Pancreas (tissue), 10 donors: ENCODE measurements at regions not wholly inside any gene's neighbourhood (a gene's known extent, or its start where the extent isn't known, plus 50 kb on each side); places are given as distances from the start of the nearest gene placed in this dataset.

Experiments used
- ATAC-seq, 4 donors: fragments of 200-7000 bp; cut with Tn5 transposase; one replicate each; pipeline versions ENCODE4 v1.8.0 to v1.9.1; 2020; ENCODE audit warnings: mild to moderate bottlenecking in 4 of 4, moderate library complexity in 4 of 4
- DNase-seq, 6 donors: peaks; one replicate each; pipeline ENCODE4 v3.0.0-alpha.2; 2020
- FAIRE-seq: peaks from 2 replicates; lab custom pipeline; 2012; peaks lifted over from hg19 to GRCh38; lab: Jason Lieb, UNC
- H3K27ac ChIP-seq, 4 donors: fragments of 200-600 bp; sonication (generic); 1 replicate in 3 of 4; 2 replicates in 1 of 4; pipeline versions ENCODE4 v1.5.0 to v1.8.0; 2020
- H3K27me3 ChIP-seq, 4 donors: fragments of 200-600 bp; one replicate each; pipeline ENCODE4 v1.8.0; 2021
- H3K36me3 ChIP-seq, 3 donors: fragments of 200-600 bp; sonication (generic) in 1 of 3; one replicate each; pipeline versions ENCODE4 v1.5.0 to v1.8.0; 2020 to 2021
- H3K4me1 ChIP-seq, 3 donors: fragments of 200-600 bp; one replicate each; pipeline ENCODE4 v1.8.0; 2021
- H3K4me3 ChIP-seq, 4 donors: fragments of 200-600 bp; sonication (generic) in 2 of 4; one replicate each; pipeline versions ENCODE4 v1.5.0 to v1.8.0; 2020 to 2021
- H3K9me3 ChIP-seq, 4 donors: fragments of 200-600 bp; one replicate each; pipeline ENCODE4 v1.8.0; 2021
- WGBS, 2 donors: extraction: QIAGEN DNeasy Blood & Tissue Kit; methylation state at CpG; one replicate each; pipeline ENCODE4 v1.1.7; 2013; 5-methylcytosine and 5-hydroxymethylcytosine counted together
- intact Hi-C, 3 donors: fragments of 100-400 bp; cut with DNase I; formaldehyde crosslinking; loops; one replicate each; pipeline versions ENCODE4 v1.11.1 to v1.14.2; 2022
- TF ChIP-seq, protein P1 (sequence below), 4 donors: fragments of 200-600 bp; sonication (generic) in 3 of 4; IDR thresholded peaks; one replicate each; pipeline versions ENCODE4 v1.5.0 to v1.8.0; 2021; ENCODE audit warnings: antibody characterized with exemption in 4 of 4
- donor health status: healthy with polysubstance abuse.
- donor health status: DM: no; HTN: no; CAD: no; lungs with moderate emphysema.
- donor health status: DM: no; HTN: no; CAD: no.
- donor health status: control.
- donor health status: control.
- donor health status: Bipolar disorder and iron deficiency.
- donor health status: DM: yes; HTN: yes; CAD: no.
- donor health status: DM: no; HTN: no; CAD: no.
- donor health status: DM: no; HTN: no; CAD: no.
- donor health status: DM: yes; HTN: yes; CAD: no.

- intact Hi-C loops: no loop called here
- 0 to 4% methylated on average over 1 of the region's 1 CpG for WGBS, 2 donors
- TF ChIP-seq, protein P1, sequence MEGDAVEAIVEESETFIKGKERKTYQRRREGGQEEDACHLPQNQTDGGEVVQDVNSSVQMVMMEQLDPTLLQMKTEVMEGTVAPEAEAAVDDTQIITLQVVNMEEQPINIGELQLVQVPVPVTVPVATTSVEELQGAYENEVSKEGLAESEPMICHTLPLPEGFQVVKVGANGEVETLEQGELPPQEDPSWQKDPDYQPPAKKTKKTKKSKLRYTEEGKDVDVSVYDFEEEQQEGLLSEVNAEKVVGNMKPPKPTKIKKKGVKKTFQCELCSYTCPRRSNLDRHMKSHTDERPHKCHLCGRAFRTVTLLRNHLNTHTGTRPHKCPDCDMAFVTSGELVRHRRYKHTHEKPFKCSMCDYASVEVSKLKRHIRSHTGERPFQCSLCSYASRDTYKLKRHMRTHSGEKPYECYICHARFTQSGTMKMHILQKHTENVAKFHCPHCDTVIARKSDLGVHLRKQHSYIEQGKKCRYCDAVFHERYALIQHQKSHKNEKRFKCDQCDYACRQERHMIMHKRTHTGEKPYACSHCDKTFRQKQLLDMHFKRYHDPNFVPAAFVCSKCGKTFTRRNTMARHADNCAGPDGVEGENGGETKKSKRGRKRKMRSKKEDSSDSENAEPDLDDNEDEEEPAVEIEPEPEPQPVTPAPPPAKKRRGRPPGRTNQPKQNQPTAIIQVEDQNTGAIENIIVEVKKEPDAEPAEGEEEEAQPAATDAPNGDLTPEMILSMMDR (IDR thresholded peaks at IDR 0.05): no peak
- H3K4me3 ChIP-seq: no peak overlapping the region
- H3K36me3 ChIP-seq: no peaks in the 10 kb centered on the region
- H3K27me3 ChIP-seq: peaks cover 0 to 13% (median 0%) of the 10 kb centered on the region in 4 donors
- H3K9me3 ChIP-seq: no peaks in the 10 kb centered on the region
- no peaks in the 10 kb centered on the region for H3K4me1 ChIP-seq
- no peak for ATAC-seq
- FAIRE-seq: no peak
- no peak overlapping the region for H3K27ac ChIP-seq
- DNase-seq: no peak
Measured at GRCh38 chr14:97824218-97824617, 1027.0 kb downstream of the VRK1 start.

DNA sequence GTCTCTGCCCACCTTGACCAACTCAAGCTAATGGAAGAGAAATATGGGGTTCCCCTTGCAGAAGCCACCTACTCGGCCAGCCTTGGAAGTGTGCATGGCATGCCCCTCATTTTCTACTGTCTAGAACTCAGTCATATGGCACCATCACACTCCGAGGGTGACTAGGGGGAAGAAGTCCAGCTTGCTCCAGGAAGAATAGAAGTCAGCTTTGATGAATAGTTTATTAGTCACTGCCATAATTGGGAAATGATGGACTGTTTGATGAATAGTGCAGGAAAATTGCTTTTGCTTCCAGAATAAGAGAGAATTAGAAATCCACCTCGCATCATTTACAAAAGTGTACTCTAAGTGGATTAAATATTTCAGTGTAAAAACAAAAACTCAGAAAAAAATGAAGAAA lies 1030.6 kb downstream of the VRK1 start:
- TF ChIP-seq, protein P1 (IDR thresholded peaks at IDR 0.05): no peak
- ATAC-seq (no peak), DNase-seq (no peak), FAIRE-seq (no peak)
- Histone ChIP-seq H3K4me3 (no peak overlapping the region), H3K27ac (no peak overlapping the region), H3K27me3 (peaks cover 0 to 9% (median 0%) of the 10 kb centered on the region in 4 donors), H3K9me3 (no peaks in the 10 kb centered on the region), H3K4me1 (no peaks in the 10 kb centered on the region), H3K36me3 (no peaks in the 10 kb centered on the region)
- intact Hi-C loops: no loop called here
- WGBS, 2 donors: 49 to 57% methylated on average over 3 of the region's 3 CpGs

GRCh38 chr14:97832776-97833175 lies 1035.6 kb downstream of the VRK1 start:
- WGBS, 2 donors: 45 to 58% methylated on average over 10 to 11 of the region's 11 CpGs
- FAIRE-seq: no peak

DNA sequence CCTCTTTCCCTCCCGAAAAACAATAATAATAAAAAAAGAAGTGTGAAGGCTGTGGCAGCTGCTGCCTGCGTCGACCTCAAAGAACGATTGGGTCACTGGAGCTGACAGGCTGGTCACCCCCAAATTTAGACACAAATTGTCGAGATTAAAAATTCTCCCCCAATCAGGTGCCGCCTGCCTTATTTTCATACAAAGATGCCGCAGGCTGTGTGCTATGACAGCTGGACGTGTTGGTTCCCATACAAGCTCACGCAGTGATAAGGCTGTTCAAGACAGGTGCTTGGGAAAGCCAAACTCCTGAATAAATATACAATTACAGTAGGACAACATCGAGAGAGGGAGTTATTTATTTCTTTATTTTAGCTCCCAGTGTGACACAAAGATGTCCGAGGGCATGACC lies 1041.8 kb downstream of the VRK1 start:
- DNase-seq: no peak
- peaks cover 0 to 4% (median 2%) of the 10 kb centered on the region in 4 donors for H3K27me3 ChIP-seq
- intact Hi-C loops: no loop called here
- 47 to 54% methylated on average over 11 of the region's 11 CpGs for WGBS, 2 donors
- ATAC-seq: no peak
- no peaks in the 10 kb centered on the region for H3K9me3 ChIP-seq
- TF ChIP-seq, protein P1 (IDR thresholded peaks at IDR 0.05): no peak
- H3K27ac ChIP-seq: no peak overlapping the region
- H3K4me1 ChIP-seq: no peaks in the 10 kb centered on the region
- FAIRE-seq: no peak
- H3K4me3 ChIP-seq: no peak overlapping the region
- no peaks in the 10 kb centered on the region for H3K36me3 ChIP-seq

More at GRCh38 chr14:97832776-97833175, 1035.6 kb downstream of the VRK1 start:
- no peaks in the 10 kb centered on the region for H3K9me3 ChIP-seq
- H3K4me1 ChIP-seq: no peaks in the 10 kb centered on the region
- TF ChIP-seq, protein P1 (IDR thresholded peaks at IDR 0.05): no peak
- ATAC-seq (no peak), DNase-seq (no peak)
- H3K36me3 ChIP-seq: no peaks in the 10 kb centered on the region
- intact Hi-C loops: no loop called here
- H3K4me3 ChIP-seq: no peak overlapping the region
- H3K27me3 ChIP-seq: no peaks in the 10 kb centered on the region
- H3K27ac ChIP-seq: no peak overlapping the region

- ATAC-seq (no peak), FAIRE-seq (no peak), DNase-seq (no peak)
- no peak overlapping the region for H3K4me3 ChIP-seq
- intact Hi-C loops: no loop called here
- no peak overlapping the region for H3K27ac ChIP-seq
- H3K27me3 ChIP-seq: peaks cover 0 to 8% (median 2%) of the 10 kb centered on the region in 4 donors
- no peaks in the 10 kb centered on the region for H3K9me3 ChIP-seq
- no peaks in the 10 kb centered on the region for H3K4me1 ChIP-seq
- TF ChIP-seq, protein P1 (IDR thresholded peaks at IDR 0.05): no peak
- H3K36me3 ChIP-seq: no peaks in the 10 kb centered on the region
- WGBS, 2 donors: 63 to 78% methylated on average over 4 of the region's 4 CpGs
Measured at GRCh38 chr14:97840159-97840558, 1043.0 kb downstream of the VRK1 start.
